ENCODE measurements at regions not wholly inside any gene's neighbourhood (a gene's known extent, or its start where the extent isn't known, plus 50 kb on each side); places are given as distances from the start of the nearest gene placed in this dataset.
"Not testable (repeated sequence)": the region's sequence is repeated elsewhere in the genome, so short reads cannot be mapped to it uniquely, and the experiment has no call there.

- DNase-seq (ENCODE audit: low spot score) = no peak
These were observed 451.7 kb upstream of the DDI1 start for GRCh38 chr11:103584720-103585119.

DNA sequence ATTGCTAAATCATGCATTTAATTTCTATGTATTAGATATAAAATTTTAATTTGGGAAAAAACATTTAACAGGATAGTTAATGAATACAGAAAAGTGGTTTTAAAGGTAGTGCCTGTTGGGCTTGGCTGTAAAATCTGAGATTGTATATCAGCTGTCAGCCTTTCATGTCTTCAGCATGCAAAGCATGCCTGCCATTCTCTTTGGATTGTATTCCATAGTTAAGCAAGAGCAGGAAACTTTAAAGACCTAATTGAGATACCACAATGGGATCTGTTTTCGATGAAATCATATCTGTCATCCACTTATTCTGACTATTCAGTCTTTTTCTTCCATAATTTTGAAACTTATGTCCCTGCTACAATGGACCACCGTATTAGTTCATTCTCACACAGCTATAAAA is 451.0 kb upstream of the DDI1 start:
- no peak for DNase-seq (ENCODE audit: low spot score)

DNA sequence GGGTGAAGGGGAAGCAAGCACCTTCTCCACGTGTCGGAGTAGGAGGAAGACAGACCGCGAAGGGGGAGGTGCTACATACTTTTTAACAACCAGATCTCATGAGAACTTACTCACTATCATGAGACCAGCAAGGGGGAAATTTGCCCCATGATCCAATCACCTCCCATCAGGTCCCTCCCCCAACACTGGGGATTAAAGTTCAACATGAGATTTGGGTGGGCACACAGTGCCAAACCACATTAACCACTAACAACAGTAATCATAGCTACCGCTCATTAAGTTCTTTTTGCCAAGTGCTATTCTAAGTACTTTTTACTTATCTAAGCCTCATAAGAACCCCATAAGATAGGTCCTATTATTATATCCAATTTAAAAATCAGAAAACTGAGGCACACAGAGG is 450.5 kb upstream of the DDI1 start:
- no peak for DNase-seq (ENCODE audit: low spot score)

GRCh38 chr11:103586756-103587155 is 449.7 kb upstream of the DDI1 start:
- no peak for DNase-seq (ENCODE audit: low spot score)

- DNase-seq (ENCODE audit: low spot score) = no peak
These were observed 448.3 kb upstream of the DDI1 start for GRCh38 chr11:103587901-103588788.

DNA sequence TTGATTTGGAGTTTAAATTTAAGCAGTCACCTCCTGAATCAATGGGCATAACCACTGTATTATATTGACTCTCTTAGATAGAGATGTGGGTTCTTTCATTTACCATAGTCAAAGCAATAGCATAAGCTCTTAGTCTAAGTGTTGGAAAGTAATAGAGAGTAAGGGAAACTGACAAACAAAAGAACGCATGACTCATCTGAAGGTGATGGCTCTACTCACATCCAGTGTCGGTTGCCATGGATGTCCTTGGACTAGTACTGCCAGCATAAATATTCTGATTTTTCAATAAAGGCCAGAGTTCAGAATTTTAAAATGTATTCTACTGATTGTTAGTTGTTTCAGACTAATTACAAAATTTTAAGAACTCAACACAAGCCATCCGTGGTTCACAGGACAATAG is 444.9 kb upstream of the DDI1 start:
- DNase-seq (ENCODE audit: low spot score) = no peak

- DNase-seq (ENCODE audit: low spot score) = no peak
These were observed 442.2 kb upstream of the DDI1 start for GRCh38 chr11:103594283-103594682.

GRCh38 chr11:103596315-103596714 is 440.1 kb upstream of the DDI1 start:
- no peak for DNase-seq (ENCODE audit: low spot score)

DNA sequence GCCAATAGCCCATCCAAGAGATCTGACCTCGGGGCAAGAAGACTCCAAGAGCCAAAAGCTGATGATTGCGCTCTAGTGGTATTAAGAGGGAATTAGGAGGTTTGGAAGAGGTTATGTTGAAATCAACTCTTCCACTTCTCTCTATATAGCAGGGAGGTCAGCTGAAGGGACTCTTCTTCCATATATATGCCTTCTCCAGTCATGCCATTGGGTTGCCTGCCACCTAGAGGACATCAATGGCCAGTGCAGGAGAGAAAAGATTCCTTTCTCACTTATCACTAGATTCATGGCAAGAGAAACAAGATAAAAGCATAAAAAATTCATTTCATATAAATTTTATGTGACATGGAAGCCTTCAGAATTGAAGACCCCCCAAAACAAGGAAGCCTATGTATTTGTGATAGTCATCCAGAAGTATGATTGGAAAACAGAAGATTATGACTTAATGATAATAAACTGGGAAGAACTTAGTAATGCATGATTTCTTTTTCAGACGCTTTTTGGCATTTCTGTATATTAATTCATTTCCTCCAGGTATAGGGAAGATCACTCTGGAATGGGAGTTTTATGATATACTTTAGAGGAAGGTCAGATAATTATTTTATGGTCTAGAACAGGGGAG is 435.1 kb upstream of the DDI1 start:
- peak; percentile 80 for DNase-seq (ENCODE audit: low spot score)

DNA sequence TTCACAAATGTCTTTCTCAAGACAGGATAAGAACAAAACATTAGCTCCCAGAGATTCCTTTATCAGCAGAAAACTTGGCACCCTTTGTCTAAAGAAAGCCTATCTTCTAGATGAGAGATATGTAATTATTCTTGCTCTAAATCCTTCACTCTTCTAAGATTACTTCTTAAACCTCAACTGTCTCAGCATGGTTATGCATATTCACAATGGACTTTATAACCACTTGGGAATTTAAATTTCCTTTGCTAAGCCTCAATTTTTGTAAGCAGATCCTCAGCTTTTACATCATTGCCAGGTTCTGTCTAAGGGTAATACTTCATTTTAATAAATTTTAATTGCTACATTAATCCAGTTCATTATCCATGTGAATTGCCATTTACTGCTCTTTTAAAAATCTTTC is 433.6 kb upstream of the DDI1 start:
- no peak for DNase-seq (ENCODE audit: low spot score)

DNA sequence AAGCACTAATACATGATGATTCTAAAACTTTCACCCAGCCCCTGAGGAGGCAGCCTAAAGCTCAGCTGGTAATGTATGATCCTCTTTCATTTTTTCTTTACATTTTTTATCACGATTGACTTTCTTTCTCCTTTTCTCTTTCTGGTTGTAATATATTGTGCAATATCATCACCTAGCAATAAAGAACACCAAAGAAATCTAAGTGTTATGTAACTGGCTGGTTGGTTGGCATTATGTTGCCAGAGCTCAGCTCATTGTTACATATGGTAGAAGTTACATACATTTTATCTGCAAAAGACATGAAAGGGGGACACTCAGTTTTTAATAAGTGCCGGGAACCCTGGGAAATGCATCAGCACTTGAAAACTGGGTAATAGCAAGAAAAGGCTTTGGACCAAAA is 432.1 kb upstream of the DDI1 start:
- DNase-seq (ENCODE audit: low spot score) = no peak

DNA sequence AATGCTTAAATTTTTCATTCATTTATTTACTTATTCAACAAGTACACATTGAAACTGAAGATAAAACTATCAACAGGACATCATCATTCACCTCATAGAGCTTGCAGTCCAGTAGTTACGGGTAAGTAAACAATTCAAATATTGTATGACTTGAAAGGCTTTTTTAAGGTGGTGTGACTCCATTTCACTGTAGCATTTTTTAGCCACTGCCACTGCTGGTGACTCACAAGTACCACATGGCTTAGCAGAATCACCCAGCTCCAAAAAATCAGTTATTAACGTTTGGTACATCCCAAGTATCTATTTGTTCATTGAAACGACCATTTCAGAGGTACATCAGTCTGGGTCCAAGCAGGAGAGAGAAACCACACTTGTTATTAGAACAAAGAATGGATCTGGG is 427.9 kb upstream of the DDI1 start:
- DNase-seq (ENCODE audit: low spot score) = no peak

- DNase-seq (ENCODE audit: low spot score) = peak; percentile 89
These were observed 427.0 kb upstream of the DDI1 start for GRCh38 chr11:103609117-103610066.

DNA sequence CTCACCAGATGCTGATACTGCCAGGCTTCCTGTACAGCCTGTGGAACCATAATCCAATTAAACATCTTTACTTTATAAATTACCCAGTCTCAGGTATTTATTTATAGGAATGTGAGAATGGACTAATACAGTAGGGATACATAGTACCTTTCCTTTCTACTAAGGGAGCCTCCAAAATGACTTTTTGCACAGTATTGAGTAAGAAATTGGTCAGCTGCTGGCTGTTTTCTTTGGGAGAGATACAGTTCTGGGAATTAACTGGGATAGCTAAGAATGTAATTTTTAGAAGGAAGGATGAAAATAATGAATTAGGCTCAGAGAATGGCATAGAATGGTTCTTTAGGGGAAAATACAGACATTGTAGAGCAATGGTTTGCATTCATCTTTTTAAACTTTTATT is 426.0 kb upstream of the DDI1 start:
- no peak for DNase-seq (ENCODE audit: low spot score)

- not testable (repeated sequence) for DNase-seq (ENCODE audit: low spot score)
These were observed 424.7 kb upstream of the DDI1 start for GRCh38 chr11:103611526-103612260.

DNA sequence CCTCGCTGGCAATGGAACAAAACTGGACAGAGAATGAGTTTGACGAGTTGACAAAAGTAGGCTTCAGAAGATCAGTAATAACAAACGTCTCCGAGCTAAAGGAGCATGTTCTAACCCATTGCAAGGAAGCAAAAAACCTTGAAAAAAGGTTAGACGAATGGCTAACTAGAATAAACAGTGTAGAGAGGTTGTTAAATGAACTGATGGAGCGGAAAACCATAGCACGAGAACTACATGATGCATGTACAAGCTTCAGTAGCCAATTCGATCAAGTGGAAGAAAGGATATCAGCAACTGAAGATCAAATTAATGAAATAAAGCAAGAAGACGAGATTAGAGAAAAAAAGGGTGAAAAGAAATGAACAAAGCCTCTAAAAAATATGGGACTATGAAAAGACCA is 424.0 kb upstream of the DDI1 start:
- DNase-seq (ENCODE audit: low spot score) = not testable (repeated sequence)

DNA sequence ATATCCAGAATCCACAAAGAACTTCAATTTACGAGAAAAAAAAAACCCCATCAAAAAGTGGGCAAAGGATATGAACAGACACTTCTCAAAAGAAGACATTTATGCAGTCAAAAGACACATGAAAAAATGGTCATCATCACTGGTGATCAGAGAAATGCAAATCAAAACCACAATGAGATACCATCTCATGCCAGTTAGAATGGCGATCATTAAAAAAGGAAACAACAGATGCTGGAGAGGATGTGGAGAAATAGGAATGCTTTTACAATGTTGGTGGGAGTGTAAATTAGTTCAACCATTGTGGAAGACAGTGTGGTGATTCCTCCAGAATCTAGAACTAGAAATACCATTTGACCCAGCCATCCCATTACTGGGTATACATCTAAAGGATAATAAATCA is 419.9 kb upstream of the DDI1 start:
- DNase-seq (ENCODE audit: low spot score) = not testable (repeated sequence)

DNA sequence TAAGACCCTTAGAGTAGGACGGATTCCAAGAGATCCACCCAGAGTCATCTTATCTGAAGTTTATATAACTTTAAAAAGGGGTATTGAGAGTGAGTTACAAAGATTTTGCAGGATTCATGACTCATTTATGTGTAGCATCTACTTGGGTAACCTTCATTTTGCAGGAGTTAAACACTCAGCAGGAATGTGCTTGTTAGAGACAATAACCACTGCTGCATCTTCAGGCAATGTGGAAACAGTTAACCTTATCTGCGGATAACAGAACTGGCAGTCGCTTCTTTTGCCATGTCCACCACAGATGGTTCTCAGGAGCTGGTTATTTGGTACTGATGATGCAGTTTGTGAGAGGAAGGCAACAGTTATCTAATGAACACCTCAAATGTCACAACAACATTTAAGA is 417.9 kb upstream of the DDI1 start:
- DNase-seq (ENCODE audit: low spot score) = no peak

- no peak for DNase-seq (ENCODE audit: low spot score)
These were observed 417.0 kb upstream of the DDI1 start for GRCh38 chr11:103619480-103619879.

DNA sequence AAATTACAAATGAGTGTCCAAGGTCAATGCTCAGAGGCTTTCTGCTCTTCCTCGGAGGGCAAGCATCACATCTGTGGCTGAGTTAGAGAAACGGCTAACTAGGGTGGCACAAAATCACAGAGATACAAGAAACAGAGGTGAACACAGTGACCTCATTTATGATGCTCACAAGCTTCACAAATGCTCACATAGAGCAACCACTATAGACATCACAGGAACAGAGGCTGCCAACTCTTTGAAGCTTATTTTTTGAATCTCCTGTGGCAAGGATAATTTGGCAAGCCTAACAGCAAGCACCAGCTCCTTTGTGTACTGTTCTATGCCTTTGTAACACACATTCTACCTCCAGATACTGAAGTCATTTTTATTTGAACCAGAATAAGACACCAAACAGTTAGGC is 416.5 kb upstream of the DDI1 start:
- no peak for DNase-seq (ENCODE audit: low spot score)

DNA sequence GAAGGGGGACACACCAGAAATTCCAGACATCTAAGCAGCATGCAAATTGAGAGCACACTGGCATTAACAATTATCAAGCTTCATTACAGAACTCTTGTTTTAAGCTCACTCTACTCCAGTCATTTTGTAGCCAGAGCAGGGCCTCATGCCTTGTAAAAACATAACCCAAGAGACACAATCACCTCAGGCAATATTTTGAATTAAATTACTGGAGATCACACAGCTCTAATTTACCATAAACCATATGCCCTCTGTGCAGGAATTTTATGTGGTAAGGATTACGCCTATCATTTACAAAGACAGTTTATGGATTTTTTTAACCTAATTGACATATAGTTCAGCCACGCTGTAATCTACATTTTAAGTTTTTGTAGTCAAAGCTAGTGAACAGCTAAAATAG is 414.1 kb upstream of the DDI1 start:
- DNase-seq (ENCODE audit: low spot score) = no peak

DNA sequence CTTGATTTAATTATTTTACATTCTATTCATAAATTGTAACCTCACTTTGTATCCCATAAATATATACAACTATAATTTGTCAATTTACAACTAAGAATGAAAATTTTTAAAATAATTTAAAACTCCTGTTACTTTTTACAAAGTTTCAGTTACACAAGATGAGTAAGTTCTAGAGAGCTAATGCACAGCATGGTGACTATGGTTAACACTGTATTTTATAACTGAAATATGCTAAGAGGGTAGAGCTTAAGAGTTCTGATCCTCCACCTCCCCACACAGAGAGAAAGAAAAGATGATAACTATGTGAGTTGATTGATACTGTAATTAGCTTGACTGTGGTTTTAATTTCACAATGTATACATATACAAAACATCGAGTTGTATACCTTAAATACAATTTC is 412.5 kb upstream of the DDI1 start:
- DNase-seq (ENCODE audit: low spot score) = no peak
